Sigmoid colon (tissue), 6 donors: ENCODE measurements at regions not wholly inside any gene's neighbourhood (a gene's known extent, or its start where the extent isn't known, plus 50 kb on each side); places are given as distances from the start of the nearest gene placed in this dataset.

ENCODE experiments used
- DNase-seq: peaks from one replicate; pipeline ENCODE4 v3.0.0-alpha.2; 2019
- H3K27ac ChIP-seq, 4 donors: fragments of 200-600 bp; sonication (generic); one replicate each; pipeline ENCODE4 v1.5.1; 2016 to 2019; ENCODE audit warnings: mild to moderate bottlenecking in 1 of 4
- H3K27me3 ChIP-seq, 3 donors: fragments of 200-600 bp; sonication (generic); one replicate each; pipeline ENCODE4 v1.5.1; 2019; ENCODE audit warnings: mild to moderate bottlenecking in 1 of 3
- H3K36me3 ChIP-seq, 4 donors: fragments of 200-600 bp; sonication (generic); one replicate each; pipeline ENCODE4 v1.5.1; 2016 to 2019
- H3K4me1 ChIP-seq, 4 donors: fragments of 200-600 bp; sonication (generic); one replicate each; pipeline ENCODE4 v1.5.1; 2017 to 2019
- H3K4me3 ChIP-seq, 4 donors: fragments of 200-600 bp; sonication (generic); one replicate each; pipeline ENCODE4 v1.5.1; 2017 to 2019; ENCODE audit warnings: mild to moderate bottlenecking in 2 of 4, moderate library complexity in 1 of 4
- H3K9me3 ChIP-seq, 4 donors: fragments of 200-600 bp in 3 of 4; sonication (generic) in 3 of 4; one replicate each; pipeline versions ENCODE4 v1.5.1 to v1.6.1; 2013 to 2019
- EP300 ChIP-seq, 4 donors: sonication (generic); formaldehyde crosslinking; IDR thresholded peaks; one replicate each; pipeline ENCODE4 v1.6.1; 2017; ENCODE audit warnings: antibody characterized with exemption in 4 of 4
- POLR2A ChIP-seq, 2 donors: fragments of 450-650 bp; IDR thresholded peaks; one replicate each; pipeline ENCODE4 v1.6.1; 2016; ENCODE audit warnings: antibody characterized with exemption in 2 of 2, mild to moderate bottlenecking in 2 of 2, moderate library complexity in 2 of 2
- POLR2AphosphoS5 ChIP-seq, 4 donors: sonication (generic); formaldehyde crosslinking; IDR thresholded peaks; one replicate each; pipeline ENCODE4 v1.6.1; 2017; ENCODE audit warnings: antibody characterized with exemption in 4 of 4
- WGBS, 2 donors: extraction: QIAGEN DNeasy Blood & Tissue Kit; methylation state at CpG; one replicate each; pipeline ENCODE4 v1.1.7; 2013; 5-methylcytosine and 5-hydroxymethylcytosine counted together
- intact Hi-C: fragments of 100-400 bp; cut with DNase I; formaldehyde crosslinking; loops from one replicate; pipeline ENCODE4 v1.15.1; 2023
- TF ChIP-seq, protein P1 (sequence below), 4 experiments: fragments of 450-650 bp in 3 of 4; fragments of 200-600 bp in 1 of 4; IDR thresholded peaks; one replicate each; pipeline ENCODE4 v1.5.1; 2016 to 2019; ENCODE audit warnings: antibody characterized with exemption in 4 of 4, mild to moderate bottlenecking in 3 of 4, moderate library complexity in 2 of 4
- donor health status: healthy with polysubstance abuse.
- donor health status: healthy.

DNA sequence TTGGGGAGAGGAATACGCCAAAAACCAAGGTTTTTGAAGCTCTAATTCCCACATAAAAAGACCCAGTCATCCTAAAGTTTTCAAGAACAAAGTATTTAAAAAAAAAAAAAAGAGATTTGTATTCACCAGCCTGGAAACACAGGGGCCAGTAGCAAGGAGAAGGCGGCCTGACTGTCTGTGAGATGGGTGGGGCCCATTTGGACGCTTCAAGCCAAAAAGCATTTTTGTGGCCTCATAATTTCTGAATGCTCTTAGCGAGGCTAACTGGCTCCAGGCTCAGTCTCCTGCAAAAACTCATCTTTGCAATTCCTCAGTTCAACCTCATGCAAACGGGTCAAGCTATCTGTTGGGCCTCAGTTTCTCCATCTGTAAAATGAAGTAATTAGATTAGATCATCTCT, 514.1 kb downstream of the MED13L start:
- Histone ChIP-seq H3K36me3 (no peaks in the 10 kb centered on the region), H3K4me3 (no peak overlapping the region), H3K9me3 (no peaks in the 10 kb centered on the region), H3K4me1 (no peaks in the 10 kb centered on the region), H3K27me3 (peaks cover 0 to 10% (median 0%) of the 10 kb centered on the region in 3 donors), H3K27ac (no peak overlapping the region)
- intact Hi-C loops, result no loop called here
- 63 to 69% methylated on average over 5 of the region's 5 CpGs for WGBS, 2 donors
- TF ChIP-seq, protein P1, sequence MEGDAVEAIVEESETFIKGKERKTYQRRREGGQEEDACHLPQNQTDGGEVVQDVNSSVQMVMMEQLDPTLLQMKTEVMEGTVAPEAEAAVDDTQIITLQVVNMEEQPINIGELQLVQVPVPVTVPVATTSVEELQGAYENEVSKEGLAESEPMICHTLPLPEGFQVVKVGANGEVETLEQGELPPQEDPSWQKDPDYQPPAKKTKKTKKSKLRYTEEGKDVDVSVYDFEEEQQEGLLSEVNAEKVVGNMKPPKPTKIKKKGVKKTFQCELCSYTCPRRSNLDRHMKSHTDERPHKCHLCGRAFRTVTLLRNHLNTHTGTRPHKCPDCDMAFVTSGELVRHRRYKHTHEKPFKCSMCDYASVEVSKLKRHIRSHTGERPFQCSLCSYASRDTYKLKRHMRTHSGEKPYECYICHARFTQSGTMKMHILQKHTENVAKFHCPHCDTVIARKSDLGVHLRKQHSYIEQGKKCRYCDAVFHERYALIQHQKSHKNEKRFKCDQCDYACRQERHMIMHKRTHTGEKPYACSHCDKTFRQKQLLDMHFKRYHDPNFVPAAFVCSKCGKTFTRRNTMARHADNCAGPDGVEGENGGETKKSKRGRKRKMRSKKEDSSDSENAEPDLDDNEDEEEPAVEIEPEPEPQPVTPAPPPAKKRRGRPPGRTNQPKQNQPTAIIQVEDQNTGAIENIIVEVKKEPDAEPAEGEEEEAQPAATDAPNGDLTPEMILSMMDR (IDR thresholded peaks at IDR 0.05), result no peak
- TF ChIP-seq POLR2A (IDR thresholded peaks at IDR 0.05) (no peak), EP300 (IDR thresholded peaks at IDR 0.05) (no peak), POLR2AphosphoS5 (IDR thresholded peaks at IDR 0.05) (no peak)
- DNase-seq, result no peak

DNA sequence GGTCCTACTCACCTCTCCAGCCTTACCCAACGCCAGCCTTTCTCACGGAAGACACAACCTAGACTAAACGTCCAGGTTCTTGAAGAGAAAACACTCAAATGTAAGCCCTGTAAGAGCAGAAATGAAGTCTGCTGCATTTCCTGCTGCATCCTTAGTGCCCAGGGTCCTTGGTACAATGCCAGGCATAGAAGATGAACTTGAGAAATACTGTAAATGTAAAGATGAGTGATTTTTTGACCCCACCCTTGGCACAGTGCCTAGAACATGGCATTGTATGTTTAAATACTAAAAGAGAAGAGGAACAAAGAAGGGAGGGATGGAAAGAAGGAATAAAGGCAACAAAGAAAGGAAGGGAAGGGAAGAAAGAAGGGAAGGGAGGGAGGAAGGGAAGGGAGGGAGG, 514.6 kb downstream of the MED13L start:
- no peak for DNase-seq
- 57 to 78% methylated on average over 3 of the region's 3 CpGs for WGBS, 2 donors
- H3K27ac ChIP-seq, result no peak overlapping the region
- no peak for TF ChIP-seq POLR2A (IDR thresholded peaks at IDR 0.05)
- TF ChIP-seq, protein P1 (IDR thresholded peaks at IDR 0.05), result no peak
- TF ChIP-seq POLR2AphosphoS5 (IDR thresholded peaks at IDR 0.05), result no peak
- no peak for TF ChIP-seq EP300 (IDR thresholded peaks at IDR 0.05)
- H3K4me3 ChIP-seq, result no peak overlapping the region
- intact Hi-C loops, result no loop called here
- no peaks in the 10 kb centered on the region for H3K36me3 ChIP-seq
- H3K9me3 ChIP-seq, result no peaks in the 10 kb centered on the region
- H3K4me1 ChIP-seq, result no peaks in the 10 kb centered on the region
- peaks cover 0 to 10% (median 0%) of the 10 kb centered on the region in 3 donors for H3K27me3 ChIP-seq

DNA sequence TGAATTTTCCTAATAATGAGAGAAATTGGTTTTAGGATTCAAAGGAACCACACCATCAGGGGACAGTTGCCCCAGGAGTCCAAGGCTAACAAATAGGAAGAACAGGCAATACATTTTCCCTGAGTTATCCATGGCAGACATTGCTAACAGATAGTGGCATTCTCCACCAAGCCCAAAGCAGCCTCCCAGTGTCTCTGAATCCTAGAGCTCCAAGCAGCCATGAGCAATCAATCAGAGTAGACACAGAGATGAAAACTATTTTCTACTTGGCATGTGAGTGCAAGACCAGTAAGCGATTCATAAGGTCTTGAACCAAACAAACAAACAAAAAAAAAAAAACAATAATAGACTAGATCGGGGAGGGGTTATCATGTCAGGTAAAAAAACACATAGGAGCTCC, 515.7 kb downstream of the MED13L start:
- Histone ChIP-seq H3K4me3 (no peak overlapping the region), H3K36me3 (no peaks in the 10 kb centered on the region), H3K27me3 (peaks cover 0 to 21% (median 0%) of the 10 kb centered on the region in 3 donors), H3K27ac (no peak overlapping the region), H3K9me3 (no peaks in the 10 kb centered on the region), H3K4me1 (no peaks in the 10 kb centered on the region)
- 86 to 96% methylated on average over 2 of the region's 2 CpGs for WGBS, 2 donors
- TF ChIP-seq POLR2AphosphoS5 (IDR thresholded peaks at IDR 0.05), result no peak
- TF ChIP-seq, protein P1 (IDR thresholded peaks at IDR 0.05), result no peak
- no peak for TF ChIP-seq EP300 (IDR thresholded peaks at IDR 0.05)
- no peak for TF ChIP-seq POLR2A (IDR thresholded peaks at IDR 0.05)
- intact Hi-C loops, result no loop called here
- no peak for DNase-seq

DNA sequence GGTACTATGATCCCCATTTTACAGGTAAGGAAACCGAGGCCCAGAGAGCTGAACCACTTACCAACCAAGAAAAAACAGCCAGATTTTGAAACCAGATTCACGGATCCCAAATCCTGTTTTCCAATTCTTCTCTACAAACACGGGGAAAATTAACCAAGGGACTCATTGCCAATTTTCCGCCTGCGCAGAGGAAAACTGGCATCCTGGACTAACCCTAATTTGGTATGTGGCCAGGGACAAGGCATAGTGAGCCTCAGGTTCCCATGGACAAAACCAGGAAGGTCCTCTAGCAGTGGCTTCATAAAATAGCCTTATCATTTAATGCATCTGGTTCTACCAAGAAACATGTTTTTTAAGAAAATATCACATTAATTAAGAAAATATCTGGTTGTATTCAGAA, 517.3 kb downstream of the MED13L start:
- Histone ChIP-seq H3K36me3 (no peaks in the 10 kb centered on the region), H3K27ac (no peak overlapping the region), H3K9me3 (no peaks in the 10 kb centered on the region), H3K27me3 (peaks cover 0 to 36% (median 0%) of the 10 kb centered on the region in 3 donors), H3K4me1 (no peaks in the 10 kb centered on the region), H3K4me3 (no peak overlapping the region)
- no peak for DNase-seq
- WGBS, 2 donors, result 64 to 70% methylated on average over 5 of the region's 5 CpGs
- intact Hi-C loops, result no loop called here
- no peak for TF ChIP-seq EP300 (IDR thresholded peaks at IDR 0.05)
- TF ChIP-seq POLR2A (IDR thresholded peaks at IDR 0.05), result no peak
- TF ChIP-seq, protein P1 (IDR thresholded peaks at IDR 0.05), result no peak
- TF ChIP-seq POLR2AphosphoS5 (IDR thresholded peaks at IDR 0.05), result no peak
